Peyer's patch (tissue), 4 donors: ENCODE measurements at regions not wholly inside any gene's neighbourhood (a gene's known extent, or its start where the extent isn't known, plus 50 kb on each side); places are given as distances from the start of the nearest gene placed in this dataset.

Source experiments
- CTCF ChIP-seq, 6 experiments: fragments of 450-650 bp in 4 of 6; fragments of 200-600 bp in 2 of 6; sonication (generic) in 1 of 6; IDR thresholded peaks; one replicate each; pipeline ENCODE4 v1.5.1; 2017 to 2019; ENCODE audit warnings: antibody characterized with exemption in 6 of 6, mild to moderate bottlenecking in 3 of 6, moderate library complexity in 1 of 6
- POLR2A ChIP-seq, 2 donors: fragments of 450-650 bp; IDR thresholded peaks; one replicate each; pipeline ENCODE4 v1.5.1; 2017; ENCODE audit warnings: antibody characterized with exemption in 2 of 2, mild to moderate bottlenecking in 2 of 2, moderate library complexity in 2 of 2

- TF ChIP-seq CTCF (IDR thresholded peaks at IDR 0.05) (no peak), POLR2A (IDR thresholded peaks at IDR 0.05) (no peak)
These were observed 195.3 kb upstream of the PDE5A start for GRCh38 chr4:119823891-119824290.
